Jurkat, Clone E6-1 (cell line): ENCODE measurements at regions not wholly inside any gene's neighbourhood (a gene's known extent, or its start where the extent isn't known, plus 50 kb on each side); places are given as distances from the start of the nearest gene placed in this dataset.
"Not testable (repeated sequence)": the region's sequence is repeated elsewhere in the genome, so short reads cannot be mapped to it uniquely, and the experiment has no call there.

Source experiments
- DNase-seq: peaks from one replicate; pipeline ENCODE4 v3.0.0-alpha.2; 2011; ENCODE audit warnings: low read depth, low spot score
- H3K4me3 ChIP-seq: 2 replicates; pipeline ENCODE4 v1.5.1; 2011; ENCODE audit warnings: mild to moderate bottlenecking, low read length, control low read depth, moderate library complexity

DNA sequence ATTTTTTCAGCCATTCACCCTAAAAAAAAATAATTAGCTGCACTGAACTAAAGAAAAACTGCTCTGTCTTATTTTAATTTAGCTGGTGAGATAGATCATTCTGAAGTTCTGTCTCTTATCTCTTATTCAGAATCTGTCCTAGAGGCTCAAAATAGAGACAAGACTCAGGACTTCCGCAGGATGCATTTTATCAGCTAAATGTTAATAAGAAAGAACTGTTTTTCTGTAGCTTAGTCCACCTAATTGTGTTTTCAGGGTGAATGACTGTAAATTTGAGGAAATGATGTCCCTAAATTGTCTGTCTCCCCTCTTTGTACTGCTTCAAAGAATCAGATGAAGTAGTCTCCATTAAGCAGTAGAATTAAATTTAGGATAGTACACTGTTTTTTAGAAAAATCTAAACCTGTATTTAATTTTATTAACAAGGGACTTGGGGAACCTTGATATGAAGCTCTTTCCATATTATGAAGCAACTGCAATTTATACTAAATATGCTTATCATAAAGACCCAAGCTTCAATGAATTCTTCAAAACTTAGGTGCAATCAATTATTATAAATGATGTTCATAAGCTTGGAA is 671.9 kb downstream of the RWDD3 start:
- no peak for DNase-seq

DNA sequence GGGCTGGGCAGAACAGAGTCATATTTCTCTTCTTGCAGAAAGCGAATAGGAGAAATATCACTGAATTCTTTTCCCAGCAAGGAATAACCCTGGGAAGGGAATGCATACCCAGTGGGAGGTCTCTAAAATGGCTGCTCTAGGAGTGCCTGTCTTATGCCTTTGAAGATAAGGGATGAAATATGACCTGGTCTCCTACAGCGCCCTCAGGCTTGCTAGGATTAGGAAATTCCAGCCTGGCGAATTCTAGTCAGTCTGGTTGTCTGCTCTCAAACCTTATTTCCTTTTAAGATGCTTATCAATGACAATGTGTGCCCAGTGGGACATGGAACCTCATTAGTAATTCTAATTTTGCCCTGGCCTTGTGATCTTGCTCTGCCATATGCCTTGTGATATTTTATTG is 677.7 kb downstream of the RWDD3 start:
- not testable (repeated sequence) for DNase-seq, H3K4me3 ChIP-seq

More for the DNA sequence above, 671.9 kb downstream of the RWDD3 start:
- H3K4me3 ChIP-seq, result no peak overlapping the region

DNA sequence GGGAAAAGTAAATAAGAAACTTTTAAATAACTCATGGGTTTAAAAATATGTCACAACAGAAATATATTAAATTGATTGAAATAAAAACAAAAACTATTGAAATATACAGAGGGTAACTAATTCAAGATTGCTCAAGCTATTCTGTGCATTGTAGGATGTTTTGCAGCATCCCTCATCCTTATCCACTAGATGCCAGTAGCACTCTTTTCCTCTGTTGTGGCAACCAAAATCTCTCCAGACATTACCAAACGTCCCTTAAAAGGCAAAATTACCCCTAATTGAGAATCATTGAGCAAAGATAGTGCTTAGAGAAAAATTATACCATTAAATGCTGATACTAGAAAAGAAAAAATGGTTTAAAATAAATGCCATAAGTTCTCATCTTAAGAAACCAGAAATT is 682.6 kb downstream of the RWDD3 start:
- H3K4me3 ChIP-seq, result no peak overlapping the region
- no peak for DNase-seq

DNA sequence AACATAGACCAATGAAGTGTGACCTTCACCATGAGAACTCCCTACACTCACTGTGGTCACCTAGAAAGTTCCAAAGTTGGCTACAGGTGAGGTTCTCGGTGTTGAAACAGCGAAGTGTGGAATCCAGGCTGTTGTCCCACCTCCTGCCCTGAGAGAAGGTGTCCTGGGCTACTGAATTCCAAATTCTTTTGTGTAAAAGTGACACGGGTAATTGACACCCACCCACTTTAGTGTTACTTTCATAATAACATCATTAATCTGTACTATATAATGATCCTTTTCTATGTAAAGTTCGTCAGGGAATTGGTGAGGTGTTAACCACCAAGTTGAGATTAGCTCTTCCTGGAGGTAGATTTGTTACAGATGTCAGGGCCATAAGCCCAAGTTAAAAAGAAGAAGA is 690.7 kb downstream of the RWDD3 start:
- H3K4me3 ChIP-seq, result no peak overlapping the region

DNA sequence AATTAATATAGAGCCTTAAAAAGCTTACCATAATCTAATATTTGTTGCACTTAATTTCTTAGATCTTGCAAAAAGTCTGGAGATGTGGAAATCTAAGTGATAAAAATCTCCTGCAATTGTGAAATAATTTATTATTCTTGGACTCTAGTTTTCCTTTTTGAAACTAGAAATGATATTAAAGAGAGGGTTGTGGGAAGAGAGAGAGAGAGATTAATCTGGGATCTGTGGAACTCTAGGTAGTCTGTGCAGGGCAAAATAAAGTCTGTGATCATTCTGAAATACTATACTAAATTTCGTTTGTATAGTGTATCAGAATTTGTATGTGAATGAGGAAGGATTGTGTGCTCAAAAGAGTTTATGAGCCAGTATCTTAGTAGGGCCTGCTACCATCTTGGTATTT is 692.3 kb downstream of the RWDD3 start:
- DNase-seq, result no peak
- no peak overlapping the region for H3K4me3 ChIP-seq

More for the DNA sequence above, 690.7 kb downstream of the RWDD3 start:
- no peak for DNase-seq

DNA sequence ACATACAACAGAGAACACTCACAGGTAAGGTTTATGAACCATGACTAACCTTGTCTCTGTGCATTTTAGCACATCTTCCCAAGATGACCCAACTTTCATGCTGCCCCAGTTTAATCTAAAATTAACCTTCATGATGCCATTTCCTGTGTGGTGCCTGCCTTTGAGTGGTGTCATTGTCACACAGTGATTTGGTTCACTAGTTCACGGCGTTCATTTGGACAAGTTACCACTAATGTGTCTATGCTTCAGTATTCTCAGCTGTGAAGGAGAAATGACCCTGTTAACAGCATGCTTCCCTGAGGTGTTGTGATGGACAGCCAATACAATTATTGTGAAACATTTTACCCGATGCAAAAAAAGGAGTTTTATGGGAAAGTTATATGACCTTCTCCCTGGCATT is 693.1 kb downstream of the RWDD3 start:
- H3K4me3 ChIP-seq, result no peak overlapping the region
- no peak for DNase-seq

DNA sequence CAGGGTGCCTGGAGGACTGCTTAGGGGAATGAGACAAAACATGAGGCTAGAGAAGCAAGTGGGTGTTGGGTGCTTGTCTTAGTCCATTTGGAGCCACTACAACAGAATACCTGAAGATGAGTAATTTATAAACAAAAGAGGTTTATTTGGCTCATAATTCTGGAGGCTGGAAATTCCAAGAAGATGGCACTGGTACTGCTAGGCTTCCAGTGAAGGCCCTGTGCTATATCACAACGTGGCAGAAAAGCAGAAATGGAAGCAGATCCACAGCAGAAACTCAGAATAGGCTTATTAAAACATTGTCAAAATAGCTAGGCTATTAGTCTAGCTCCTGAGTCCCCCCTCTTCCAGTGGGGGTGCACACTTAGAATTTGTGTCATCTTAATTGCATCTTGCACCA is 701.7 kb downstream of the RWDD3 start:
- H3K4me3 ChIP-seq, result no peak overlapping the region
- no peak for DNase-seq

DNA sequence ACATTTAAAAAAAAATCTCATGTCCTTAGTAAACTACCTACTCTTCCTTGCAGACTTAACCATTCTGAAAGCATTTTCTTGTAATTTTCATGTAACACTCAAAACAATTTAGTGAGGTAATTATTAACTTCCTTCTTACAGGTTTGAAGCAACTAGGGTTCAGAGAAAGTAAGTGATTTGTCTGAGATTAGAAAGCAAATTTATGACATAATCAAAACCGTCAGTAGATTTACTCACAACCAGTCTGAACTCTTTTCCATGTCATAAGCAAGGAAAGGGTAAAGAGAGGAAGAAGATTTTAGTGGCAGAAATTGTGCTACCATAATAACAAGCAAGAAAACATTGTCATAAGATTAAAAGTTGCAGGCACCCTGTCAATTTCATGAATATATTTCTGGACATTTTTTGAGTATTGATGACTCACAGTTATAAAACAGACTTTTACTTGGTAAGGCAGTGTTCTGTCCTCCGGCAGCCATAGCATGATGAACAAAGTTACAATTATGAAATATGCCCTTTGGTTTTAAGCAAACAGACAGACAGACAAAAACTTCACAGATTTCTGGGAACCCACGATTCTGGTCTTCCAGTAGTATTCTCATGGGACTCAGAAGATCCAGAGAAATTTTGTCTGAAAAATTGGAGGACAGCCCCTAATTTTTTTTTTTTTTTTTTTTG is 707.2 kb downstream of the RWDD3 start:
- no peak for DNase-seq
- no peak overlapping the region for H3K4me3 ChIP-seq

DNA sequence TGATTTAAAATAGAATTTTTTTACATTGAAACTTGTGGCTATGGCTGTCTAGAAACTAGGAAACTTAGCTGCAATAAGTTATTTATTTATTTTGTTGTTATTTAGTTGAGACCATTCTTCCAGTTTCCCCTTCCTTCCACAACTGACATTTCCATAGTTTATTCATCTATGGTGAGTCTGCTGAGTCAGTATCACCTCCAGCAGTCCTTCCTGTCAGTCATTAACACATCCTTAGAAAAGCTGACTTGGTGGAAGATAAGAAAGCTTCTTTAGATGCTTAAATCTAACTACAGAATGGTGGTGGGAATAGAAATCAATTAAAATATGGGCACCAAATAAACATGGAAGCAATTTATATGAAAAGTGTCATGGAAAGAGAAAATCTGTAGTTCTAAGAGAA is 714.0 kb downstream of the RWDD3 start:
- no peak for DNase-seq
- H3K4me3 ChIP-seq, result no peak overlapping the region

DNA sequence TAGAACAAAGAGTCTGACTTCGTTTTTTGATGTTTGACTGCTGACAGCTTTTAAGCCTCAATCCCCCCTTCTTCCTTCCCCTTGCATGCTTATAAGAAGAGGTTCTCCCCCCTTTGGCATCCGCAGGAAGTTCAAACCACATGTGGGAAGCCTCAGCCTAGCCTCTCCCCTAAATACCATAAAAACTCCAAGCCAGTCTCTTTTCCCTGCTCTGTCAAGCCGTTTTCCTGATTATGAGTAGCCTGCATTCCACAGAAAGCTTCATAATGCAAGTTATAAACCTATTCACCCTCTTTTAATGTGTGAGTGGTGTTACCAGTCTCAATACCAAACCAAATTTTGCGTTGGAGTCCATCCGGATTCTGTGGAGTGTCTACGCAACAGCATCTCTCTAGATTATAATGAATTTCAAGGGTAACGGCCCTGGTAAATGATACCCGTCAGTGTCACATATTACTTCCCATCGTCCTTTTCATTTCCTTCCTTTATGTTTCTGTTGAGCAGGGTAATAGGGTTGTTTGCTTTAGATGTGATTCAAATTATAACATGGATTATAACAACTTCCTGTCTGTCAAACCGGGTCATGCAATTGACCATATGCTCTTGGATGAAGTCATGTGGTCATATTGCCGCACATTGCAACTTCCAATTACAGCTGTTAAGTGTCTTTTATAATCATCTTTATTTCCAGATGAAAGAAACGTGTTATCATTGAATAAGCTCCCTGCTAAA is 717.5 kb downstream of the RWDD3 start:
- peak; percentile 7 for DNase-seq
- no peak overlapping the region for H3K4me3 ChIP-seq

DNA sequence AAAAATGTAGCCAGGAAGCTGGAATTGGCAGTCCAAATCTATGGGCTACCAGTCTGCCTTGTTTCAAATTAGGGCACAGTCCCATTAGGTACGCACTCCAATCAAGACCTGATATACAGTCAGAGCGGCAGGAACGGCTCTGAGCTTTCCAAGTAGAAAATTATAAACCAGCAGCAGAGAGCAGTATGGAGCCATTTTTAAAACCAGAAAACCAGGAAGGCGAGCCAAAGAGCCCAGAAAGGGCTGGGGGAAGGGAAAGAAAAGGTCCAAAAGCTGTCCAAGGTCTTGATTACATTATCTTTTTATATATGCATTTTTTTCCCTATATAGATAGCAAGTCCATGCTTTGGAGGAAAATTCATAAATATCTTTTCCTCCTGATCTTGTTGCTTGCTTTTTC is 719.0 kb downstream of the RWDD3 start:
- DNase-seq, result no peak
- H3K4me3 ChIP-seq, result no peak overlapping the region

DNA sequence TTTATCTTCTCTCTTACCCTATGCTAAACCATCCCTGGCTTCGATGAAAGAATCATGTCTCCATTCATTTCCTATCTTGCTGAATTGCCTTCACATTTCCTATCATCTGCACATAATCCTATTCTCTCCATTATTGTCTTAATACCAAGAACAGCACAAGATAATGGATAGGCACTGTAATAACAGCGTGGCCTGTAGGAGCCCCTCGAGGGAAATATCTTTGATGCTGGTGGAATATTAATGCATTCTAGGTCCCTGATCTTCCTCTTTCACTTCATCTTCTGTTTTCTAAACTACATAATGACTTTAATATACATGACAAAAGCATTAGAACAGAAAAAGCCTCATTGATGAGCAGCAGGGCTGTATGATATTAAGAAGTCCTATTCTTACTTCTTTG is 720.6 kb downstream of the RWDD3 start:
- no peak overlapping the region for H3K4me3 ChIP-seq
- DNase-seq, result no peak

DNA sequence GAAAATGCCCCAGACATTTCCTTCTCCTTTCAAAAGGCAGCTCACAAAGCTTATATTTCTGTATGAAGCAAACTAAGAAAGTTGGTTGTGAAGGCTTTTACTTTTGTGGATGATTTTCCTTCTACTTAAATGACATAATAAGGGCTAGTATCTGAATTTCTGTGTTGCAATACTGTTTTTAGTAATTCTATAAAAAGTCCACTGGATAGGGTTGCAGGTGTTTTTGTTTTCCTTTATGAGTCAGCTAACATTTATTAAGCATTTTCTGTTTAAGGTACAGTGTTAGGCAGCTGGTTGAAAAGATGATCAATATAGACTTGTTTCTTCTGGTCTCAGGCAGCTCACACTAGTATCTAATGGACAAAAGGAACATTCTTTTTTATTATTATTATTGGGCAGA is 722.2 kb downstream of the RWDD3 start:
- H3K4me3 ChIP-seq, result no peak overlapping the region
- no peak for DNase-seq

DNA sequence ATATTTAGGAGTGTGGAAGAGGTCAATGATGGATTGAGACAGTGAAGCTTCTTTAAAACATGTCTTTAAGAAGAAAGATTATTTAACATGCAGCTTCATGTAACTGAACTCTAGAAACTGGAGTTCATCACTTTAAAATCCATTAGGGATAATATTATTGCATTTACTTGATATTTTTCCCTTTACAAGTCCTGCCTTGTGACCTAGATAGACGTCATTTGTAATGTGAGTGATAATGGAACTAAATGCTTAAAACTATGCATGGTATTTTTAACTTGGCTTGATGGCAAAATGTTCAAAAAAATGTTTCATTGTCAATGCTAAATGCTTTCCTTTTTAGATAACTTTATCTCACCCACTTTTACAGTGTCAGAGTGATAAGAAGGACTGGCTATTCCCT is 723.7 kb downstream of the RWDD3 start:
- DNase-seq, result no peak
- H3K4me3 ChIP-seq, result no peak overlapping the region

DNA sequence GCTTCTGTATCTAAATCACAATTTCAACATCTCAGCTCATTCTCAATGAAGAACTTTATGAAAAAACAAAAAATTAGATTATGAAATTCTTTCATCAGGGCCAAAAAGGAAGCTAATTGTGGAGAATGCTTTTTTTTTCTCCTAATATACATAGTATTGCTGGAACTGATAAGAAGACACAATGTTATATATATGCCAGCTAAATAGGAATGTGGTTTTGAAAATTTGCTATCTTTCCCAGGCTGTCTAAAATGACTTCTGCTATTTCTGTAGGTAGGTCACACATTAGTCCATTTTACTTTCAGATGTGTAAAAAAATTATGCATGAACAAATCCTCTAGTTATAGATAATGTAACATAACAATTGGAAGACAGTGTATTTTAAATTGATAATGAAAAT is 732.9 kb downstream of the RWDD3 start:
- no peak overlapping the region for H3K4me3 ChIP-seq
- DNase-seq, result no peak

DNA sequence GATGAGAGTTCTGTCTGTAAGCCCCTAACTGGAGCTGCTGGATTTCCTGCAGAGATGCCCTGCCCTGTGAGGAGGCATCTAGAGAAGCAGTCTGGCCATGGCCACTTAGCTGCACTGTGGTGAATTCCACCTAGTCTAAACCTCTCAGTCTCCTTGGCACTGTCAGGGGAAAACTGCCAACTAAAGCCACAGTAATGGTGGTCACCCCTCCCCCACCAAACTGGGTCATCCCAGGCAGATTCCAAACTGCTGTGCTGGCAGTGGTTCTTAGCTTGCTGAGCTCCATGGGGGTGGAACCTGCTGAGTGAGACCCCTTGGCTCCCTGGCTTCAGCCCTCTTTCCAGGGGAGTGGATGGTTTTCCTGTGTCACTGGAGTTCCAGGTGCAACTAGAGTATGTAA is 740.6 kb downstream of the RWDD3 start:
- DNase-seq, result no peak
- no peak overlapping the region for H3K4me3 ChIP-seq

DNA sequence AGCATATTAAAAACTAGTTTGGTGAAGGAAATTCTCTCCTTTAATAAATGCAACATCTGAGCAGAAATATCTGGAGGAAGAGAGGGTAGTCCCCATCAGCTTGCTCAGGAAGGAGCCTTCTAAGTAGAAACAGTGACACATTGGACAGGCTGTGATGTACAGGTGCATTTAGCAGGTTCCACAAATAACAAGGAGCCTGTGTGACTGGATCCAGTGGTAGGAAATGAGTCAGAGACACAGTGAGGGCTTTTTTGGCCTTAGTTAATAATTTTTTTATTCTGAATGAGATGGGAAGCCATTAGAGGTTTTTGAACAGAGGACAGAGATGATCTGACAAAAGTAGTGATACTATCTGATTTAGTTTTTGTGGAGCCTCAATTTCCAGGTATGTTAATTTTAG is 738.9 kb upstream of the PTBP2 start:
- no peak for DNase-seq

DNA sequence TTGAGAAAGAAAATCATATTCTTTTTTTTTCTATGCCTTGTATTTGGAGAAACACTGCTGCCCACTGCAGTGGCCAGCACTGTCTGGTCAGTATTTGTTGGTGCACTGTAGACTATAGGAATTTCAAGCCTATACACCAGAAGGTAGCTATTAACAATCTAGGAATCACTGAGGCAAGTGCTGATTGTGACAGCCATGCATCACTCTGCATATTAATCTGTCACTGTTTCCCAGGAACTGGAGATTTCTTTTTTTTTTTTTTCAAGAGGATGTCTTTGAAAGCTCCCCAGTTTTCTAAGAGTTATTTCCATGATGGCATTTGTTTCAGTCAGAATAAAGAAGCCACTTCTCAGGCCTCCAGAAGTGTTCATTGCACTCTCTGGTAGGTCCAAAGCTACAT is 737.8 kb upstream of the PTBP2 start:
- H3K4me3 ChIP-seq, result no peak overlapping the region
- DNase-seq, result no peak

More for the DNA sequence above, 738.9 kb upstream of the PTBP2 start:
- no peak overlapping the region for H3K4me3 ChIP-seq

DNA sequence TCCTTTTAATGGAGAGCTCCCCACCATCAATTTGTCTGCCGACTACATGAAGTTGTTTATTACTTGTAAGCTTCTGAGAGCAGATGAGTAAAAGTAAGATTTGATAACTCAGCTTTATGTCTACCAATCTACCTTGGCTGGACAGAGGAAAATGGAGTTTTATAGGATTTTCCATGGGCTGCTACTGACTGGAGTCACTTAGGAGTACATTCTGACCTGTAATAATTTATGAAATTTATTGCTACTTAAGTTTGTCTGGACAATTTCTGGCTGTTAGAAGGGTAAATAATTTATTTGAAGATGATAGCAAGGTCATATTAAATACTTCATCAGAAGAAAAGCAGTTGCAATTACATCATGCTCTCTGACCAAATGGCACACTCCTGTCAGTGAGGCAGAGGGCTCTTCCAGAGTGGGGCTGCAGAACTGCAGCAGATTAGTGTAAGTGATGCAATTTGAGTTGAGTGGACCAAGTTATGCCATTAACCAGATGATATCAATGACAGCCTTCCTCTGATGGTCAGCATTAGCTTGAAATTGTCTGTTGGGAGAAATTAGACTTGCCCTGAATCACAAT is 736.7 kb upstream of the PTBP2 start:
- no peak overlapping the region for H3K4me3 ChIP-seq
- no peak for DNase-seq

DNA sequence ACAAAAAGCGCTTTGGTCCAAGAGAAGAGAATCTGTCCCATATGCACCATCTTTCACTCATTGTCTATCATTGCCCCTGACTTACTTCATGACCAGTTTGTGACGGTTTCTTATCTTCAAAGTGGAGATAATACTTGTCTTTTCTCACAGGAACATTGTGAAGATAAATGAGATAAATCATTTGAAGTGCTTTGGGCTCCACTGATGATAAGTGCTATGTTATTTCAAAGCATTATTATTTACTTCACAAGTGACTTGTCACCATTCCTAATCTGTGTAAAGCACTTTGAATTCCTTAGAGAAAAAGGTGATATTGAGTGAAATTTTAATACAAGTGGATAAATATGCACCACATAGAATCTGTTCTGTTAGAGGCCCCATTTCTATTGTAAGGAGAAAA is 731.6 kb upstream of the PTBP2 start:
- H3K4me3 ChIP-seq, result no peak overlapping the region
- DNase-seq, result no peak
